GM12878 (cell line): ENCODE measurements at regions not wholly inside any gene's neighbourhood (a gene's known extent, or its start where the extent isn't known, plus 50 kb on each side); places are given as distances from the start of the nearest gene placed in this dataset.
A peak's percentile ranks its signal among the peaks of the same experiment; 100 is the strongest.

Experiments
- ATAC-seq: fragments of 200-7000 bp; cut with Tn5 transposase; 3 replicates; pipeline ENCODE4 v1.9.1; 2020; ENCODE audit warnings: mild to moderate bottlenecking, moderate library complexity
- BruUV-seq: library from RNA; stranded (reverse); fragments of 400-500 nt; replicated peaks from 2 replicates; lab custom pipeline; 2021; lab: Mats Ljungman, UMichigan
- CTCF ChIA-PET: fragments of 300-600 bp; sonication (Branson Sonifier 250); formaldehyde crosslinking; extraction: SDS; loops from one replicate; lab custom pipeline; 2021; ENCODE audit warnings: inconsistent platforms; lab: Yijun Ruan, JAX
- POLR2A ChIA-PET: fragments of 350-600 bp; formaldehyde crosslinking; extraction: SDS; loops from one replicate; lab custom pipeline; 2021; ENCODE audit warnings: inconsistent platforms; lab: Charles Lee
- RAD21 ChIA-PET: fragments of 300-600 bp; sonication (Branson Sonifier 250); formaldehyde crosslinking; loops from one replicate; lab custom pipeline; 2023; ENCODE audit warnings: antibody characterized with exemption; ENCODE audit not compliant: unreplicated experiment; lab: Charles Lee
- SMC1A ChIA-PET: fragments of 300-600 bp; sonication (Branson Sonifier 250); formaldehyde crosslinking; loops from one replicate; lab custom pipeline; 2023; ENCODE audit not compliant: unreplicated experiment, uncharacterized antibody; lab: Charles Lee
- DNase-seq: peaks from one replicate; pipeline ENCODE4 v3.0.0-alpha.2; 2011; ENCODE audit warnings: low read depth, low spot score
- FAIRE-seq: peaks from 3 replicates; lab custom pipeline; 2011; peaks lifted over from hg19 to GRCh38; lab: Jason Lieb, UNC
- H2AFZ ChIP-seq: 2 replicates; pipeline ENCODE4 v1.6.0; 2011; ENCODE audit warnings: low read depth, low read length, control low read depth; ENCODE audit not compliant: control insufficient read depth
- H3K27ac ChIP-seq: 2 replicates; pipeline ENCODE4 v1.5.1; 2011; ENCODE audit warnings: control low read depth; ENCODE audit not compliant: control insufficient read depth, insufficient read depth
- H3K27me3 ChIP-seq, 2 experiments: replicated peaks in 1 of 2; 2 replicates each; pipeline versions ENCODE4 v1.6.0 to v1.6.1; 2011; ENCODE audit warnings: low read length in 1 of 2; ENCODE audit not compliant: control insufficient read depth in 2 of 2, insufficient read depth in 2 of 2
- H3K36me3 ChIP-seq, 2 experiments: 2 replicates each; pipeline ENCODE4 v1.5.1; 2011; ENCODE audit warnings: low read length in 1 of 2; ENCODE audit not compliant: control insufficient read depth in 2 of 2, insufficient read depth in 2 of 2
- H3K4me1 ChIP-seq: 2 replicates; pipeline ENCODE4 v1.6.1; 2011; ENCODE audit warnings: mild to moderate bottlenecking, low read length, moderate library complexity, mixed read lengths; ENCODE audit not compliant: control insufficient read depth, insufficient read depth
- H3K4me2 ChIP-seq: 2 replicates; pipeline ENCODE4 v1.6.0; 2011; ENCODE audit warnings: control low read depth; ENCODE audit not compliant: control insufficient read depth, insufficient read depth
- H3K4me3 ChIP-seq: fragments of 200-600 bp; sonication (generic); 2 replicates; pipeline ENCODE4 v1.5.1; 2016
- H3K79me2 ChIP-seq: 2 replicates; pipeline ENCODE4 v1.6.0; 2011; ENCODE audit warnings: low read length; ENCODE audit not compliant: control insufficient read depth, insufficient read depth
- H3K9ac ChIP-seq: 2 replicates; pipeline ENCODE4 v1.8.0; 2011; ENCODE audit warnings: low read length, control low read depth, mixed read lengths; ENCODE audit not compliant: control insufficient read depth, insufficient read depth
- H3K9me3 ChIP-seq: replicated peaks from 3 replicates; pipeline ENCODE4 v1.5.1; 2011; ENCODE audit warnings: mild to moderate bottlenecking, low read length; ENCODE audit not compliant: control insufficient read depth, insufficient read depth
- H4K20me1 ChIP-seq: 2 replicates; pipeline ENCODE4 v1.6.0; 2011; ENCODE audit not compliant: control insufficient read depth, insufficient read depth
- CHD1 ChIP-seq: IDR thresholded peaks from 2 replicates; pipeline ENCODE4 v1.6.1; 2012; ENCODE audit warnings: low read depth, low read length, improper control_type of control experiment
- FOS ChIP-seq: IDR thresholded peaks from 3 replicates; pipeline ENCODE4 v1.6.1; 2011; ENCODE audit warnings: borderline replicate concordance; ENCODE audit not compliant: insufficient read length; ENCODE audit errors: extremely low read depth
- HDGF ChIP-seq: fragments of 450-650 bp; IDR thresholded peaks from 2 replicates; pipeline ENCODE4 v1.6.1; 2016; ENCODE audit warnings: antibody characterized with exemption
- IRF4 ChIP-seq: IDR thresholded peaks from 2 replicates; pipeline ENCODE4 v1.6.1; 2011; ENCODE audit warnings: low read depth, low read length
- KDM1A ChIP-seq: fragments of 200-600 bp; sonication (generic); IDR thresholded peaks from 2 replicates; pipeline ENCODE4 v1.6.1; 2016; ENCODE audit warnings: borderline replicate concordance
- MTA2 ChIP-seq: fragments of 450-650 bp; IDR thresholded peaks from 2 replicates; pipeline ENCODE4 v1.6.1; 2016; ENCODE audit warnings: low read depth, mild to moderate bottlenecking, moderate library complexity
- RELA ChIP-seq: fragments of 450-650 bp; IDR thresholded peaks from 2 replicates; pipeline ENCODE4 v1.8.0; 2014; ENCODE audit warnings: borderline replicate concordance; ENCODE audit not compliant: partially characterized antibody
- SREBF2 ChIP-seq: IDR thresholded peaks from 2 replicates; pipeline ENCODE4 v1.6.1; 2012; ENCODE audit warnings: mild to moderate bottlenecking, low read length
- SRF ChIP-seq, 2 experiments: IDR thresholded peaks; 2 replicates each; pipeline ENCODE4 v1.6.1; 2011; ENCODE audit warnings: low read depth in 2 of 2, low read length in 2 of 2, mild to moderate bottlenecking in 1 of 2, moderate library complexity in 1 of 2
- ZNF622 ChIP-seq: fragments of 450-650 bp; IDR thresholded peaks from 2 replicates; pipeline ENCODE4 v1.6.1; 2017; ENCODE audit warnings: mild to moderate bottlenecking, inconsistent platforms
- WGBS: methylation state at CpG from one replicate; pipeline ENCODE4 v1.1.6; 2016; ENCODE audit warnings: low lambda C conversion rate; ENCODE audit not compliant: insufficient replicate concordance, insufficient coverage; ENCODE audit errors: missing lambda C conversion rate; 5-methylcytosine and 5-hydroxymethylcytosine counted together
- in situ Hi-C: fragments of 300-500 bp; cut with MboI; formaldehyde crosslinking; loops from 9 replicates; pipeline ENCODE4 v1.14.3; 2018; ENCODE audit warnings: mixed read lengths
- intact Hi-C: fragments of 100-400 bp; cut with micrococcal nuclease; formaldehyde crosslinking; loops from one replicate; pipeline ENCODE4 v1.14.2; 2022; ENCODE audit not compliant: unreplicated experiment
- TF ChIP-seq, protein P1 (sequence below): fragments of 450-650 bp; IDR thresholded peaks from 2 replicates; pipeline ENCODE4 v1.6.1; 2017; ENCODE audit warnings: mild to moderate bottlenecking, moderate library complexity
- TF ChIP-seq, protein P2 (sequence below): fragments of 450-650 bp; IDR thresholded peaks from 2 replicates; pipeline ENCODE4 v1.6.1; 2017; ENCODE audit warnings: borderline replicate concordance
- TF ChIP-seq, protein P3 (sequence below): fragments of 450-650 bp; IDR thresholded peaks from 2 replicates; pipeline ENCODE4 v1.6.1; 2018; ENCODE audit warnings: mild to moderate bottlenecking, low read depth, moderate library complexity; ENCODE audit not compliant: partially characterized antibody
- TF ChIP-seq, protein P4 (sequence below): fragments of 450-650 bp; IDR thresholded peaks from 2 replicates; pipeline ENCODE4 v1.6.1; 2016; ENCODE audit warnings: mild to moderate bottlenecking

DNA sequence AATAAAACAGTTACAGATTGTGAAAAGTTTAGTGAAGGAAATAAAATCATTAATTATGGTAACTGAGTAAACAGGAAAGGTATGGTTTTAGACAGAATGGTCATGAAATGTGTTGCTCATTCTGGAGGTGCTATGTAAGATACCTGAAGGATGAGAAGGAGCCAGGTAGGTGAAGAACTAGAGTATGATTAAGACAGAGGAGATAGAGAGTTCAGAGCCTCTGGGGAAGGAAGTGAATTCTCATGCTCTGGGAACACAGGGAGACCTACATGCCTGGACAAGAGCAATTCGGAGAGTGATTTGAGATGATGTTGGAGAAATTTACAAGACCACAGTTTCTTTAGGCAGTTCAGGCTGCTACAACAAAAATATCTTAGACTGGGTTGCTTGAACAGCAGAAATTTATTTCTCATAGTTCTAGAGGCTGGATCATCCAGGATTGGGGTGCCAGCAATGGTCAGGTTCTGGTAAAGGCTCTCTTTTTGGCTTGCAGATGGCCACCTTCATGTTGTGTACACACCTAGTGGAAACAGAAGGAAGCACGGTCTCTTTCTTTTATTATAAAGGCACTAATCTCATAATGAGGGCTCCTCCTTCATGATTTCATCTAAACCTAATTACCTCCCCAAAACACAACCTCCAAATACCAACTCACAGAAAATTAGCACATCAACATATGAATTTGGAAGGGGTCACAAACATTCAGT is 1416.1 kb downstream of the PCDH7 start (continued):
- TF ChIP-seq, protein P1, sequence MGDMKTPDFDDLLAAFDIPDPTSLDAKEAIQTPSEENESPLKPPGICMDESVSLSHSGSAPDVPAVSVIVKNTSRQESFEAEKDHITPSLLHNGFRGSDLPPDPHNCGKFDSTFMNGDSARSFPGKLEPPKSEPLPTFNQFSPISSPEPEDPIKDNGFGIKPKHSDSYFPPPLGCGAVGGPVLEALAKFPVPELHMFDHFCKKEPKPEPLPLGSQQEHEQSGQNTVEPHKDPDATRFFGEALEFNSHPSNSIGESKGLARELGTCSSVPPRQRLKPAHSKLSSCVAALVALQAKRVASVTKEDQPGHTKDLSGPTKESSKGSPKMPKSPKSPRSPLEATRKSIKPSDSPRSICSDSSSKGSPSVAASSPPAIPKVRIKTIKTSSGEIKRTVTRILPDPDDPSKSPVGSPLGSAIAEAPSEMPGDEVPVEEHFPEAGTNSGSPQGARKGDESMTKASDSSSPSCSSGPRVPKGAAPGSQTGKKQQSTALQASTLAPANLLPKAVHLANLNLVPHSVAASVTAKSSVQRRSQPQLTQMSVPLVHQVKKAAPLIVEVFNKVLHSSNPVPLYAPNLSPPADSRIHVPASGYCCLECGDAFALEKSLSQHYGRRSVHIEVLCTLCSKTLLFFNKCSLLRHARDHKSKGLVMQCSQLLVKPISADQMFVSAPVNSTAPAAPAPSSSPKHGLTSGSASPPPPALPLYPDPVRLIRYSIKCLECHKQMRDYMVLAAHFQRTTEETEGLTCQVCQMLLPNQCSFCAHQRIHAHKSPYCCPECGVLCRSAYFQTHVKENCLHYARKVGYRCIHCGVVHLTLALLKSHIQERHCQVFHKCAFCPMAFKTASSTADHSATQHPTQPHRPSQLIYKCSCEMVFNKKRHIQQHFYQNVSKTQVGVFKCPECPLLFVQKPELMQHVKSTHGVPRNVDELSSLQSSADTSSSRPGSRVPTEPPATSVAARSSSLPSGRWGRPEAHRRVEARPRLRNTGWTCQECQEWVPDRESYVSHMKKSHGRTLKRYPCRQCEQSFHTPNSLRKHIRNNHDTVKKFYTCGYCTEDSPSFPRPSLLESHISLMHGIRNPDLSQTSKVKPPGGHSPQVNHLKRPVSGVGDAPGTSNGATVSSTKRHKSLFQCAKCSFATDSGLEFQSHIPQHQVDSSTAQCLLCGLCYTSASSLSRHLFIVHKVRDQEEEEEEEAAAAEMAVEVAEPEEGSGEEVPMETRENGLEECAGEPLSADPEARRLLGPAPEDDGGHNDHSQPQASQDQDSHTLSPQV = no peak
- TF ChIP-seq, protein P2, sequence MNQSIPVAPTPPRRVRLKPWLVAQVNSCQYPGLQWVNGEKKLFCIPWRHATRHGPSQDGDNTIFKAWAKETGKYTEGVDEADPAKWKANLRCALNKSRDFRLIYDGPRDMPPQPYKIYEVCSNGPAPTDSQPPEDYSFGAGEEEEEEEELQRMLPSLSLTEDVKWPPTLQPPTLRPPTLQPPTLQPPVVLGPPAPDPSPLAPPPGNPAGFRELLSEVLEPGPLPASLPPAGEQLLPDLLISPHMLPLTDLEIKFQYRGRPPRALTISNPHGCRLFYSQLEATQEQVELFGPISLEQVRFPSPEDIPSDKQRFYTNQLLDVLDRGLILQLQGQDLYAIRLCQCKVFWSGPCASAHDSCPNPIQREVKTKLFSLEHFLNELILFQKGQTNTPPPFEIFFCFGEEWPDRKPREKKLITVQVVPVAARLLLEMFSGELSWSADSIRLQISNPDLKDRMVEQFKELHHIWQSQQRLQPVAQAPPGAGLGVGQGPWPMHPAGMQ = no peak
- TF ChIP-seq SREBF2 = no peak
- TF ChIP-seq CHD1 = no peak

DNA sequence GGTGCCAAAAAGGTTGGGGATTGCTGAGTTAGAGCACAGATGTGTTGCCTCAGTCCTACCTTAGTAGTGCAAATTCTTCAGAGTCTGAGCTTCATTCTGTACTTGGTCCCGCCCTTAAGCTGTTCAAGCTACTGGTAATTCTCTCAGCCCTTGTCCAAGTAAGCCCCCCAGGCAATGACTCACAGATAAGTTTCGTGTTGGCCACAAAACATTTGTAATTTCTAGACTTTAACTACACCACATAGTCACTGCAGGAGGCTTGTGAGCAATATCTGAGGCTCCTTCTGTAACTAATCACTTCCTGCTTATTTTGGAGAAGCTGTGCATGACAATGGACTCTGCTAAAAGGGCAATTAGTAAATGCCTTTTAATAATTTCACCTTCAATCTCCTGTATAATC is 1420.5 kb downstream of the PCDH7 start:
- no peak overlapping the region for H3K4me2 ChIP-seq
- no peak overlapping the region for H3K4me3 ChIP-seq
- no TSS peak for BruUV-seq
- no peaks in the 10 kb centered on the region for H3K27me3 ChIP-seq
- POLR2A ChIA-PET = interaction anchor here (0.5 kb wide), 1 partner anchor 1559 kb away, joined by 3 read pairs; no protein-coding TSS in a partner anchor
- WGBS = 0% methylated on average over 2 of the region's 2 CpGs
- no peak for DNase-seq
- H2AFZ ChIP-seq = no peak overlapping the region
- no peaks in the 10 kb centered on the region for H3K79me2 ChIP-seq
- FAIRE-seq = no peak
- intact Hi-C loops = loop anchor here (5.0 kb wide), 1 partner anchor 1363 kb away; no protein-coding TSS in a partner anchor
- CTCF ChIA-PET = no interaction called here
- peak; percentile 95 for ATAC-seq
- no peaks in the 10 kb centered on the region for H3K9me3 ChIP-seq
- SMC1A ChIA-PET = no interaction called here
- no peak overlapping the region for H3K9ac ChIP-seq
- in situ Hi-C loops = no loop called here
- RAD21 ChIA-PET = no interaction called here
- no peak overlapping the region for H3K27ac ChIP-seq
- H4K20me1 ChIP-seq = no peaks in the 10 kb centered on the region
- no peaks in the 10 kb centered on the region for H3K4me1 ChIP-seq
- no peaks in the 10 kb centered on the region for H3K36me3 ChIP-seq
- TF ChIP-seq MTA2 = peak; percentile 74
- TF ChIP-seq, protein P3, sequence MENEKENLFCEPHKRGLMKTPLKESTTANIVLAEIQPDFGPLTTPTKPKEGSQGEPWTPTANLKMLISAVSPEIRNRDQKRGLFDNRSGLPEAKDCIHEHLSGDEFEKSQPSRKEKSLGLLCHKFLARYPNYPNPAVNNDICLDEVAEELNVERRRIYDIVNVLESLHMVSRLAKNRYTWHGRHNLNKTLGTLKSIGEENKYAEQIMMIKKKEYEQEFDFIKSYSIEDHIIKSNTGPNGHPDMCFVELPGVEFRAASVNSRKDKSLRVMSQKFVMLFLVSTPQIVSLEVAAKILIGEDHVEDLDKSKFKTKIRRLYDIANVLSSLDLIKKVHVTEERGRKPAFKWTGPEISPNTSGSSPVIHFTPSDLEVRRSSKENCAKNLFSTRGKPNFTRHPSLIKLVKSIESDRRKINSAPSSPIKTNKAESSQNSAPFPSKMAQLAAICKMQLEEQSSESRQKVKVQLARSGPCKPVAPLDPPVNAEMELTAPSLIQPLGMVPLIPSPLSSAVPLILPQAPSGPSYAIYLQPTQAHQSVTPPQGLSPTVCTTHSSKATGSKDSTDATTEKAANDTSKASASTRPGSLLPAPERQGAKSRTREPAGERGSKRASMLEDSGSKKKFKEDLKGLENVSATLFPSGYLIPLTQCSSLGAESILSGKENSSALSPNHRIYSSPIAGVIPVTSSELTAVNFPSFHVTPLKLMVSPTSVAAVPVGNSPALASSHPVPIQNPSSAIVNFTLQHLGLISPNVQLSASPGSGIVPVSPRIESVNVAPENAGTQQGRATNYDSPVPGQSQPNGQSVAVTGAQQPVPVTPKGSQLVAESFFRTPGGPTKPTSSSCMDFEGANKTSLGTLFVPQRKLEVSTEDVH = no peak
- TF ChIP-seq ZNF622 = no peak
- 0 out of 2 replicates have a peak, but pooled peaks have one; percentile 27 for TF ChIP-seq IRF4
- no peak for TF ChIP-seq SRF (IDR thresholded peaks at IDR 0.05; ENCODE audit: low read depth in 2 of 2, low read length in 2 of 2)
- no peak for TF ChIP-seq HDGF
- TF ChIP-seq, protein P4, sequence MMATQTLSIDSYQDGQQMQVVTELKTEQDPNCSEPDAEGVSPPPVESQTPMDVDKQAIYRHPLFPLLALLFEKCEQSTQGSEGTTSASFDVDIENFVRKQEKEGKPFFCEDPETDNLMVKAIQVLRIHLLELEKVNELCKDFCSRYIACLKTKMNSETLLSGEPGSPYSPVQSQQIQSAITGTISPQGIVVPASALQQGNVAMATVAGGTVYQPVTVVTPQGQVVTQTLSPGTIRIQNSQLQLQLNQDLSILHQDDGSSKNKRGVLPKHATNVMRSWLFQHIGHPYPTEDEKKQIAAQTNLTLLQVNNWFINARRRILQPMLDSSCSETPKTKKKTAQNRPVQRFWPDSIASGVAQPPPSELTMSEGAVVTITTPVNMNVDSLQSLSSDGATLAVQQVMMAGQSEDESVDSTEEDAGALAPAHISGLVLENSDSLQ = no peak
- TF ChIP-seq KDM1A = no peak
- no peak for TF ChIP-seq FOS
- no peak for TF ChIP-seq RELA
